A549 (cell line): ENCODE measurements at regions not wholly inside any gene's neighbourhood (a gene's known extent, or its start where the extent isn't known, plus 50 kb on each side); places are given as distances from the start of the nearest gene placed in this dataset.

ENCODE experiments used
- RAD21 ChIP-seq, 2 experiments: fragments of >200 bp in 1 of 2; sonication (Bioruptor Twin) in 1 of 2; formaldehyde crosslinking in 1 of 2; IDR thresholded peaks in 1 of 2; conservative IDR thresholded peaks in 1 of 2; 2 replicates in 1 of 2; 3 replicates in 1 of 2; pipeline ENCODE4 v1.6.1; 2012 to 2018; ENCODE audit warnings: inconsistent platforms in 1 of 2
- RNF2 ChIP-seq: fragments of 200-600 bp; sonication (generic); IDR thresholded peaks from 2 replicates; pipeline ENCODE4 v1.6.1; 2016; ENCODE audit warnings: low read depth, mild to moderate bottlenecking, antibody characterized with exemption, moderate library complexity, borderline replicate concordance

DNA sequence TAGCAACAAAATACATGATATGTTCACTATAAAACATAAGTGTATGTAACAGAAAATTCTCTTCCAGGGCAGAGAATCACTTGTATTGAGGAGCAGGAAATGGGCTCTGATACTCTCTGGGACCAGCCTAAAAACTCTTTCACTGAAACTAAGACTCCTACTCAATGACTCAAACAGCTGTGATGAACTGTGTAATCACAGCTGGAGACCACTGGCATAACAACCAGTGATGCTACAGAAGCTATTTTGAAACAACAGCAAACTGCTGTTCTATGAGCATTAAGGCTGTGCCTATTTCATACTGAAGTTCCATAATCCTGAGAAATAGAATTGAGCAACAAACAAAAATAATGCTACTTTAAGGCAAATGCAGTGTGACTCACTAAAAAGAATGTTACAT, 594.0 kb downstream of the HINT1 start:
- TF ChIP-seq RNF2 (no peak), RAD21 (conservative IDR thresholded peaks at IDR 0.05 in 1 of 2, IDR thresholded peaks at IDR 0.05 in 1 of 2) (no peak)
